GM11168 (cell line): ENCODE measurements at regions not wholly inside any gene's neighbourhood (a gene's known extent, or its start where the extent isn't known, plus 50 kb on each side); places are given as distances from the start of the nearest gene placed in this dataset.

Experiments
- in situ Hi-C: fragments of 300-500 bp; cut with MboI; formaldehyde crosslinking; loops from one replicate; pipeline ENCODE4 v1.12.0; 2022; ENCODE audit warnings: low sequenced_read_pairs; ENCODE audit not compliant: unreplicated experiment

DNA sequence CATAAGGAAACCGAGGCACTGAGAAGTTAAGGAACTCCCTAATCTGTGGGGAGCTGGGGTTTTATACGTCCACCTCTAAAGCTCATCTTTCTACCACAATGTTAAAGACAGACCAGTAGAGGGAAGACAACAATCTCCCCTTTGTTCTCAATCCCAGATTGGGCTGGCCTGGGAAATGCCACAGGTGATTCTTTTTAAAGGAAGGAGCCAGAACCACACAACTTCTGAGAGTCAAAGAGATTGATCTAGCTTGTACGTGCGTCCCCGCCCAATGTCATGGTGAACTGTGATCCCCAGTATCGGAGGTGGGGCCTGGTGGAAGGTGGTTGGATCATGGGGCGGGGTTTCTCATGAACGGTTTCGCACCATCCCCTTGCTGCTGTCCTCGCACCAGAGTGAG is 81.8 kb upstream of the LCLAT1 start:
- in situ Hi-C loops: no loop called here

DNA sequence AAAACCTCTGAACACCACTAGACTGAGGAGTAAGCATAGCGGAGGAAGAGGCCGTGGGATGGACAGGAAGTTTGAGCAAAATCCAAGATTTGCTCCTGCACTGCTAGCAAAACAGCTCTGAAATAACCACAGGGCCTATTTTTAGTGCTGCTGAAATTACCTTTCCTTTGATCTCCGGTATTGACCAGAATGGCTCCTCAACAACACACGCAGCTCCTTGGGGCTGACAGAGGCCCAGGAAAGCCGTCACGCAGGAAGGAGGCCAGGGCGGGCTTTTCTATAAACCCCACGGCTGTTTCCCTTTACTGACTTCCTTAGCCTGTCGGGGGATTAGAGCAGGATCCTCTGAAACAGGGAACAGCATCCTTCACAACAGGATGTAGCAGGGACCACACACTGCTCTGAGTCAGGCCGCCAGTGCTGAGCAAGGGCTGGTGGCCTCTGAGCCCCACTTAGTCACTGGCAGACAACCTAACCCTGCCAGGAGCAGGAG is 80.8 kb upstream of the LCLAT1 start:
- in situ Hi-C loops: no loop called here

DNA sequence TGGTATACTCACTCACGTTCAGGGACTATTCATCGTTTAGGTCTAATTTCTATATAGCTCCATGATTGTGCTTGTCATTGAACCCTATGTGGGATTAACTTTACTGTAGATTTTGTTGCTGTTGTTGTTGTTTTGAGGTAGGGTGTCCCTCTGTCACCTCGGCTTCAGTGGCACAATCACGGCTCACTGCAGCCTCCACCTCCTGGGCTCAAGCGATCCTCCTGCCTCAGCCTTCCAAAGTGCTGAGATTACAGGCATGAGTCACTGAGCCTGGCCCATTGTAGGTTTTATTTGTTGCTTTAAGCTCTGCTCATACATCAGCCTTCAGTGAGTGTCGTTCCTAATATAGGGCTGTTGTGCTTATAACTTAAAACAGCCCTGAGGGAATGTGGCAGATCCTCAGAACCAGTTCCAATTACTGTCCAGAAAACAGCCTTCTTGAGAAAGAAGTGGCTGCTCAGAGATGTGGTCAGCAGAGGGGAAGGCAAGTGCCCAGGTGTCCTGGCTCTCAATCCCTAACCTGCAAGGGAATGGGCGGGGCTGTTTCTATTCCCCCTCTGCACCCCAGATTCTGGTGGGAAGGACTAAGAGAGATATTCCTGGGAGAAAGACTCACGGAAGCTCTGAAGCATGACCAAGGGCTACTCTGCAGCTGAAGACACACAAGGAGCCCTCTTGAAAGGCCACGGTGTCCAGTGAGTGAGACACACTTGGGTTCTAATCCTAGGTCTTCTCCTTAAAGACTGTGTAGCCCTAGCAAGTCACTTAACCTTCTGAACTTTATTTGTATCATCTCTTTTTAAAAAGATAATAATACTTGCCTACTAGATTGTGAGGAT is 79.6 kb upstream of the LCLAT1 start:
- in situ Hi-C loops: no loop called here

GRCh38 chr2:30368258-30368657 is 78.8 kb upstream of the LCLAT1 start:
- in situ Hi-C loops: no loop called here

DNA sequence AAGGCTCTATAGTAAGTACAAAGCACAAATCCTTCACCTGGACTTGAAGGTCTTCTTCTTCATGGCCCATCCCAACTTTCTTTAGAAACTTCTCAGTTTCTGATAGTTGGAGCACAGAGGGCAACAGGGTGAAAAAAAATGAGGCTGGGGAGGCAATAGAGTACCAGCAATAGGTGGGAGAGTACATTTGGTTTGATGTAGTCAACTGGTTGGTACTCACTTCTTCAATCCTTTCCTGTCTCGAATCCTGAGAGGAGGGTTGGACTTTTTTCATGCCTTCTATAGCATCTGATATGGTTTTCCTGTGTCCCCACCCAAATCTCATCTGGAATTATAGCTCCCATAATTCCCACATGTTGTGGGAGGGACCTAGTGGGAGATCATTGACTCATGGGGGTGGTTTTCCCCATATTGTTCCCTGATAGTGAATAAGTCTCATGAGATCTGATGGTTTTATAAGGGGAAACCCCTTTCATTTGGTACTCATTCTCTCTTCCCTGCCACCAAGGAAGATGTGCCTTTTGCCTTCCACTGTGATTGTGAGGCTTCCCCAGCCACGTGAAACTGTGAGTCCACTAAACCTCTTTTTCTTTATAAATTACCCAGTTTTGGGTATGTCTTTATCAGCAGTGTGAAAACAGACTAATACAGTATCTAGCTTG is 75.9 kb upstream of the LCLAT1 start:
- in situ Hi-C loops: no loop called here

- in situ Hi-C loops: no loop called here
Measured at GRCh38 chr2:30371772-30372373, 75.2 kb upstream of the LCLAT1 start.

DNA sequence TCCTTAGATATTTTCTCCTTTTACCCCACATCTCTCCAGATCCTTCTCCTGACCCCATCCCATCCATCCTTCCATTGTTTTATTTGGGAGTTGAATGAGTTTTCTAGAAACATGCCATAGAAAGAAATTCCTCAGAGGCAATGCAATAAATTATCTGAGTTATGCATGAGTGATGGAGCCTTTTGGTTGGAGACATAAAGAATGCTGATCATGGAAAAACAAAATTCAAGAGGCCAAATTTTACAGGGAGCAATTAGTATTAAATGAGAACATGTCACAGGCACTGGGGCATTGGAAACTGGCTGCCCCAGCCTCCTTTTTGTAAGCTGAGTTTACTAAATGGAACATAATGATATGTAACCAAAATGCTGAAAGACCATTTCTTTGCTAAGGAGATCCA is 74.2 kb upstream of the LCLAT1 start:
- in situ Hi-C loops: no loop called here

- in situ Hi-C loops: no loop called here
Measured at GRCh38 chr2:30373881-30374302, 73.2 kb upstream of the LCLAT1 start.

GRCh38 chr2:30374380-30374779 is 72.7 kb upstream of the LCLAT1 start:
- in situ Hi-C loops: no loop called here

DNA sequence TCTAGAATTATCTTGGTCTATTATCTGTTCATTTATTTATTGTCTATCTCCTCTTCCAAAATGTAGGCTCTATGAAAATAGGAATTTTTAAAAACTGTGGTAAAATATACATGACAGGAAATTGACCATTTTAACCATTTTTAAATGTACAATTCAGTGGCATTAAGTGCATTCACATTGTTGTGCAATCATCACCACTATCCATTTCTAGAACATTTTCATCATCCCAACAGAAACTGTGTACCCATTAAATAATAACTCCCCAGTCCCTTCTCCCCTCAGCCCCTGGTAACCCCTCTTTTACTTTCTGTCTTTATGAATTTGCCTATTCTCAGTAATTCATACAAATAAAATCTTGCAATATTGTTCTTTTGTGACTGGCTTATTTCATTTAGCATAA is 71.1 kb upstream of the LCLAT1 start:
- in situ Hi-C loops: no loop called here

DNA sequence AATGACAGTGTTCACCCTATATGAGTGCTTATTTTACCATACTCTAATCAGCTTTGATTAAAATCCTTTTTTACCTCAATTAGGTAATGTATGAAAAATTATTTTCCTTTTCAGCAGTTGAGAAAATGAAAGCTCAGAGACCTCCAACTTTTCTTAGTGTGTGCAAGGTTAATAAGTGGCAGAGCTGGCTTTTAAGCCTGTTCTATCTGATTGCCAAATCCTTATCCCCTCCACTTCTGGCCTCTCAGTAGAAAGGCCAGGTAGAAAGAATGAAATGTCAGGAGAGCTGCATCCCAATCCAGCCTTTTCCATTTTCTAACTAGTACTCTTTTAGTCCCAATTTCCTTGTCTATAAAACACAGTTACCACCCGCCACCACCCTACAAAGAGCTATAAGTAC is 67.6 kb upstream of the LCLAT1 start:
- in situ Hi-C loops: no loop called here

DNA sequence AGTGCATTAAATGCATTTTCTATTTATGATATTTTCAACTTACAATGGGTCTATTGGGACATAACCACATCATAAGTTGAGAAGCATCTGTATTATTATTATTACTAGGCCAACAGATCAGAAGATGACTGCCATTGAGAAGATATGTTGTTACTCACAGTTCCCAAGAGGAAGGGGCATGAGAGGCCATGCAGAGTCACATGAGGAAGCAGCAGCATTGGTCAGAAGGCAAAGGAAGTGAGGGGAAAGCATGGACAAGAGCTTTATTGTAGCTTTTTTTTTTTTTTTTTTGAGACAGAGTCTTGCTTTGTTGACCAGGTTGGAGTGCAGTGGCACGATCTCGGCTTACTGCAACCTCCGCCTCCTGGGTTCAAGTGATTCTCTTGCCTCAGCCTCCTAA is 66.2 kb upstream of the LCLAT1 start:
- in situ Hi-C loops: no loop called here

DNA sequence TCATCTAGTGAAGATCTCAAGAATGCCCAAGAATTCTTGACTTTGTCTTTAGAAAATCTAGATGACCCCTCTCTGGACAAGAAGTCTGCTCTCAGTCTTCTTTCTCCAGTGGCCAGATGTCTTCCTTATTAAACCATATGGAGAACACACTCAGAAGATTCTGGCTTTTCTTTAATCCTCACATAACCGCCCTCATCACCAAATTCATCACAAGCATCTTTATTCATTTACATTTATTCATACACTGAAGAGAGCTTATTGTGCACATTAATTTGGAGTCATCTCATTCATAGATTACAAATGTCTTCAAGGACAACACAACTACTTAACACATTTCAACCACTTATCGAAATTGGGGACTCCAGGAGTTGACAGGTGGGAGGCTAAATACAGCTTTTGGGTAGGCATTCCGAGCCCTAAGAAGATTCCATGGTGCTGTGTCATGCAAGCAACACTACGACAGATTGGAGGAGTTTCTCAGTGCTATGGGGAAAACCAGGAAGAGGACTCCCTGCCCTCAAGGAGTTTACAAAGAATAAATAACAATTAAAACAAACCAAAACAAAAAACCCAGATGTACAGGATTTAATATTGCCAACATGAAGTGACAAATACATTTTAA is 64.8 kb upstream of the LCLAT1 start:
- in situ Hi-C loops: no loop called here

GRCh38 chr2:30382995-30383394 is 64.1 kb upstream of the LCLAT1 start:
- in situ Hi-C loops: no loop called here

DNA sequence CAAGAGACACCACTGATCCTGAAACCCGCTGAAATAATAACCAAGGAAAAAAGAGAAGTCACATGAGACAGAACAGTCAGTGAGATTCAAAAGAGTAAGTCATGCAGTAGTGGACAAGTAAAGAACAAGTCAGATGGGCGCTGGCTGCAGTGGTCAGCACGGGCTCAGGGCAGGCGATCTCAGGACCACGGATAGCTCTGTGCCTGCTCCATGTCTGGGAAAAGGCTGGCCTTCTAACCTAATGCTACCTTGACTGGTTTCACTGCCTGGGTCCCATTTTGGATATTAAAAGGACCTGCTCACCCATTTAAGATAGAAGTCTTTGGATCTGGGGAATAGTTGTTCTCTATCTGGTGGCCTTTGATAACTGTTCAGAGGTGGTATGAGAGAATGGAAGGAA is 61.7 kb upstream of the LCLAT1 start:
- in situ Hi-C loops: no loop called here

GRCh38 chr2:30392097-30392496 is 54.9 kb upstream of the LCLAT1 start:
- in situ Hi-C loops: no loop called here

GRCh38 chr2:30393510-30393909 is 53.5 kb upstream of the LCLAT1 start:
- in situ Hi-C loops: no loop called here

DNA sequence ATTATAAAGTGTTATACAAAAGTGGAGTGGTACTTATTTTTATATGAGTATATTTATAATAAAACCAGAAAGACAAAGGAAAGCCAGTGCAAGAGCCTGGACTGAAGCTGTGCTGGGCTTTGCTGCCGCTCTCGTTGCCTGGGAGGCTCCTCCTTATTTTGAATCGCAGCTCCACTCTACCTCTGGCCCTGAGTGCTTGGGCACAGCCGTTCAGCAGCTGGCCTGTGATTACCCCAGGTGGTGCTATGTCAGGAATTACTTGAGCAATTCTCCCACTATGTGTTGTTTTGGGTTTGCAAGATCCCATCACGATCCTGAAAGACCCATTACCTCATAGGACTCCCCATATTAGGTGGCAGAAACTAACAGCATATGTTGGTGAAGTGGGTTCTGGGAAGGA is 53.0 kb upstream of the LCLAT1 start:
- in situ Hi-C loops: no loop called here

DNA sequence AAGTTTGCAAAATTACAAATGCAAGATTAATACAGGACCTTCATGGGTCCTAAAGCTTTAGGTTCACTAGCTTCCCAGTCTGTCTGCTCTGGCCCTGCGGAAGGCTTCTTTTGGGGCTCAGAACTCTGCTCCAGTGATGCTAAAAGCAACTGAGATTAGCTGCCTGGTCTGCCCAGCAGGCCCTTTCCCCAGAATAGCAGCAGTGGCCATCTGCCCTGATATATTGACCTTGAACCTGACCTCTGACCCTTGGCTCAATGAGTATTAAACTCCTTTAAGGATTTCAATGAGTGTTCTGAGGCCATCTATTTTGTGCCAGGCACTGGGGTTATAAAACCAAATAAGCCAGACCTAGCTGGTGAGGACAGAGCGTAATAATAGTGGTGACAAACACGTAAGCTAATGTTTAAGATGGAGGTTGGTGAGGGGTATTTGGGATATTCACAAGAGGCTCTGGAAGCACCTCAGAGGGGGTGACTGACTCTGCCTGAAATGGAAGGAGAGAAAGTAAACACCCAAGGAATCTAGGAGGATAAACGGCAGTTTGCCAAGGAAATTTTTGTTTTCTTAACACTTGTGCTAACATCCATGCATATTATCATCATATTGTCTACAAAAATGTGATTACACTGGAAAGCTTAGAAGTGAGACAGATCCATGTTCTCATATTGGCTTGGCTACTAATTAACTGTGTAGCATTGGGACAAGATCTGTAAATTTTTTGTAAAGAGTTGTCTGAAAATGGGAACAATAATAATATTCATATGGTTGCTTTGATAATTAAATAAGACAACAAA is 50.4 kb upstream of the LCLAT1 start:
- in situ Hi-C loops: no loop called here
